Endodermal cell (in vitro differentiated cells): ENCODE measurements at regions not wholly inside any gene's neighbourhood (a gene's known extent, or its start where the extent isn't known, plus 50 kb on each side); places are given as distances from the start of the nearest gene placed in this dataset.

ENCODE experiments used
- DNase-seq: peaks from one replicate; pipeline ENCODE4 v3.0.0-alpha.2; 2017
- H3K27ac ChIP-seq: 2 replicates; pipeline ENCODE4 v1.5.1; 2013; ENCODE audit warnings: mild to moderate bottlenecking, low read depth, low read length, moderate library complexity
- H3K27me3 ChIP-seq: 2 replicates; pipeline ENCODE4 v1.6.1; 2013; ENCODE audit warnings: mild to moderate bottlenecking, low read length, moderate library complexity; ENCODE audit not compliant: insufficient read depth, control insufficient read depth, poor library complexity, severe bottlenecking
- H3K36me3 ChIP-seq: 2 replicates; pipeline ENCODE4 v1.7.0; 2013; ENCODE audit warnings: mild to moderate bottlenecking, low read length, moderate library complexity; ENCODE audit not compliant: control insufficient read depth, insufficient read depth
- H3K4me1 ChIP-seq: one replicate; pipeline ENCODE4 v1.7.0; 2013; ENCODE audit warnings: low read length; ENCODE audit not compliant: control insufficient read depth, insufficient read depth
- H3K4me3 ChIP-seq: 2 replicates; pipeline ENCODE4 v1.5.1; 2013; ENCODE audit warnings: mild to moderate bottlenecking, low read length, moderate library complexity
- H3K9ac ChIP-seq: 2 replicates; pipeline ENCODE4 v1.6.1; 2013; ENCODE audit warnings: mild to moderate bottlenecking, low read length, moderate library complexity; ENCODE audit not compliant: poor library complexity, severe bottlenecking; ENCODE audit errors: extremely low read depth
- H3K9me3 ChIP-seq: 2 replicates; pipeline ENCODE4 v1.6.1; 2013; ENCODE audit warnings: mild to moderate bottlenecking, low read length, moderate library complexity; ENCODE audit not compliant: control insufficient read depth
- H3K27ac Mint-ChIP-seq: 2 replicates; pipeline ENCODE4 v1.8.0; 2020; ENCODE audit warnings: mixed read lengths
- H3K27me3 Mint-ChIP-seq: 2 replicates; pipeline ENCODE4 v1.8.0; 2021; ENCODE audit warnings: mild to moderate bottlenecking, mixed read lengths; ENCODE audit not compliant: insufficient read depth
- H3K36me3 Mint-ChIP-seq: 2 replicates; pipeline ENCODE4 v1.8.0; 2020; ENCODE audit warnings: low read depth, mixed read lengths
- H3K4me1 Mint-ChIP-seq: 2 replicates; pipeline ENCODE4 v1.8.0; 2020; ENCODE audit warnings: mixed read lengths
- H3K4me3 Mint-ChIP-seq: 2 replicates; pipeline ENCODE4 v1.8.0; 2020; ENCODE audit warnings: mild to moderate bottlenecking, moderate library complexity, mixed read lengths
- H3K9me3 Mint-ChIP-seq: 2 replicates; pipeline ENCODE4 v1.8.0; 2020; ENCODE audit warnings: mild to moderate bottlenecking, mixed read lengths
- WGBS, 2 experiments: methylation state at CpG; one replicate each; pipeline versions ENCODE4 v1.1.5 to v1.1.7; 2013; ENCODE audit warnings: missing lambda C conversion rate in 2 of 2, mixed read lengths in 1 of 2; ENCODE audit not compliant: insufficient coverage in 1 of 2, insufficient read length in 1 of 2; 5-methylcytosine and 5-hydroxymethylcytosine counted together
- TF ChIP-seq, protein P1 (sequence below): fragments of 200-600 bp; sonication (generic); conservative IDR thresholded peaks from 2 replicates; pipeline ENCODE4 v1.5.0; 2021; ENCODE audit warnings: antibody characterized with exemption, mild to moderate bottlenecking

DNA sequence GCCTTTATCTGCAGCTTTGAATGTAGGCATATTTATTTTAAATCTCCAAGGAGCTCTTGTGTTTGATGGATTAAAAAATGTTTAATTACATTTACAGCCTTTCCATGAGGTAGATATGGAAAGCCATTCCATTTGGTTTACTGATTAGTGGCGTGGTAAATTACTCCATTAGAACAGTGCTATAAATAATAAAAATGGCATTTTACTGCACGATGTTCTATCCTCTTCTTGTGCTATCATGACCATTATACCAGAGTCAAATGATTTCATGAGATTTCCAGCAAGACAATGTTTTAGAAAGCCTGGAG, 250.9 kb upstream of the HTR2A start:
- H3K27ac Mint-ChIP-seq = no peak overlapping the region

DNA sequence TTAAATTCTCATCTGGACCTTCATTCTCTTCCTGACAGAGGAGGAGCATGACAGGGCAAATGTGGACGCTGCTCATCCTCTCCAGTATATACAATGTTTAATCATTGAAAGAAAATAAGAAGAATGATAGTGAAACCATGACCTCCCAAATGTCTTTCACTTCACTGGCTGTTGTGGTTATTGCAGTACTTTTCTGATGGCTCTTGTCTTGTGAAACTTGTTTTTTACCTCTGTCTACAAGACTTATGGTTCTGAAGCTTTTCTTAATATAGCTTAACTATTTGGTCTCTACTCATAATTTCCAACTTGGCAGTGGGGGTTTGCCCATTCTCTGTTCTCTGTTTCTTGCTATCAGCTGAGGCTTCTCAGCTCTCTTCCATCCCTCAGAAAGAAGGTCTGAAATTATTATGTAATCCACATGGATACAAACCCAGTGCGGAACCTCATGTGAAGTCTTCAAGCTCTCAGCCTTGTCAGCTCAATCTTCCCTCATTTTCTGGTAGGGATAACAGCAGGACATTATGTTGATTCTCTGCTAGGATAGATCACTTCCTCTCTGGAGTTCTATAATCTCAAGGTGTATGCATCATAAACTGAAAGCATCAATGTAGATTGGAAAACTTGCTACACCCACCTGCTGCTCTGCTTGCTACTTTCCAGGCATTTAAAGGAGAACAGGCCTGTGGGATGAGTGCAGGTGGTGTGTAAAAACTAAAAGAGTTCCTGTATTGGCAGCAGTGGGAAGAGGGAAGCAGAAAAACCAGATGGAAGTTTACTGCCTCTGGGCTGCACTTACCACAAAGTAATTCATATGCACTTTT, 250.3 kb upstream of the HTR2A start:
- TF ChIP-seq, protein P1, sequence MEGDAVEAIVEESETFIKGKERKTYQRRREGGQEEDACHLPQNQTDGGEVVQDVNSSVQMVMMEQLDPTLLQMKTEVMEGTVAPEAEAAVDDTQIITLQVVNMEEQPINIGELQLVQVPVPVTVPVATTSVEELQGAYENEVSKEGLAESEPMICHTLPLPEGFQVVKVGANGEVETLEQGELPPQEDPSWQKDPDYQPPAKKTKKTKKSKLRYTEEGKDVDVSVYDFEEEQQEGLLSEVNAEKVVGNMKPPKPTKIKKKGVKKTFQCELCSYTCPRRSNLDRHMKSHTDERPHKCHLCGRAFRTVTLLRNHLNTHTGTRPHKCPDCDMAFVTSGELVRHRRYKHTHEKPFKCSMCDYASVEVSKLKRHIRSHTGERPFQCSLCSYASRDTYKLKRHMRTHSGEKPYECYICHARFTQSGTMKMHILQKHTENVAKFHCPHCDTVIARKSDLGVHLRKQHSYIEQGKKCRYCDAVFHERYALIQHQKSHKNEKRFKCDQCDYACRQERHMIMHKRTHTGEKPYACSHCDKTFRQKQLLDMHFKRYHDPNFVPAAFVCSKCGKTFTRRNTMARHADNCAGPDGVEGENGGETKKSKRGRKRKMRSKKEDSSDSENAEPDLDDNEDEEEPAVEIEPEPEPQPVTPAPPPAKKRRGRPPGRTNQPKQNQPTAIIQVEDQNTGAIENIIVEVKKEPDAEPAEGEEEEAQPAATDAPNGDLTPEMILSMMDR = no peak
- no peaks in the 10 kb centered on the region for H3K36me3 ChIP-seq
- WGBS, 2 experiments = 40 to 75% methylated on average over 1 to 2 of the region's 2 CpGs

More for the DNA sequence above, 250.9 kb upstream of the HTR2A start:
- no peak overlapping the region for H3K27ac ChIP-seq
- H3K4me3 ChIP-seq = no peak overlapping the region
- Mint-ChIP-seq H3K4me1 (peaks cover 7% of the 10 kb centered on the region), H3K36me3 (no peaks in the 10 kb centered on the region), H3K4me3 (no peak overlapping the region), H3K27me3 (no peaks in the 10 kb centered on the region), H3K9me3 (no peaks in the 10 kb centered on the region)
- H3K9me3 ChIP-seq = no peaks in the 10 kb centered on the region
- no peaks in the 10 kb centered on the region for H3K4me1 ChIP-seq
- H3K27me3 ChIP-seq = no peaks in the 10 kb centered on the region
- 81 to 100% methylated on average over 1 to 2 of the region's 2 CpGs for WGBS, 2 experiments
- TF ChIP-seq, protein P1 = no peak
- no peak for DNase-seq
- no peak overlapping the region for H3K9ac ChIP-seq
- no peaks in the 10 kb centered on the region for H3K36me3 ChIP-seq

DNA sequence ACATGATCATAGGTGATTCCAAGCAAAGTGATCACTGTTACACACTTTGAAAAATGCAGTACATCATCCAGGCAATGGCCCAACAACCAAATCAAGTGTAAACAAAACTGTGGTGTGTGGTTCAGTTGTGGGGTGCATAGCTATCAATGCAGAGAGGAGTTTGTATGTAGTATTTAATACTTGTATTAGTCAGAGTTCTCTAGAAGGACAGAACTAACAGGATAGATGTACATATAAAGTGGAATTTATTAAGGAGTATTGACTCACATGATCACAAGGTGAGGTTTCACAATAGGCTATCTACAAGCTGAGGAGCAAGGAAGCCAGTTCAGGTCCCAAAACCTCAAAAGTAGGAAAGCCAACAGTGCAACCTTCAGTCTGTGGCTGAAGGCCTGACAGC, 249.3 kb upstream of the HTR2A start:
- Histone ChIP-seq H3K4me1 (no peaks in the 10 kb centered on the region), H3K9me3 (no peaks in the 10 kb centered on the region), H3K27ac (no peak overlapping the region), H3K9ac (no peak overlapping the region), H3K36me3 (no peaks in the 10 kb centered on the region), H3K4me3 (no peak overlapping the region), H3K27me3 (no peaks in the 10 kb centered on the region)
- H3K4me1 Mint-ChIP-seq = peaks cover 7% of the 10 kb centered on the region
- H3K27ac Mint-ChIP-seq = no peak overlapping the region
- no peaks in the 10 kb centered on the region for H3K9me3 Mint-ChIP-seq
- TF ChIP-seq, protein P1 = no peak
- no peak for DNase-seq
- no peak overlapping the region for H3K4me3 Mint-ChIP-seq
- H3K27me3 Mint-ChIP-seq = no peaks in the 10 kb centered on the region
- H3K36me3 Mint-ChIP-seq = no peaks in the 10 kb centered on the region

More for the DNA sequence above, 250.3 kb upstream of the HTR2A start:
- no peaks in the 10 kb centered on the region for H3K27me3 ChIP-seq
- H3K4me3 ChIP-seq = no peak overlapping the region
- H3K4me1 Mint-ChIP-seq = peaks cover 7% of the 10 kb centered on the region
- H3K27me3 Mint-ChIP-seq = no peaks in the 10 kb centered on the region
- no peaks in the 10 kb centered on the region for H3K9me3 Mint-ChIP-seq
- no peak overlapping the region for H3K9ac ChIP-seq
- no peak for DNase-seq
- H3K36me3 Mint-ChIP-seq = no peaks in the 10 kb centered on the region
- H3K27ac Mint-ChIP-seq = no peak overlapping the region
- H3K4me1 ChIP-seq = no peaks in the 10 kb centered on the region
- H3K9me3 ChIP-seq = no peaks in the 10 kb centered on the region
- no peak overlapping the region for H3K27ac ChIP-seq
- no peak overlapping the region for H3K4me3 Mint-ChIP-seq
